GM21360 (cell line): ENCODE measurements at regions not wholly inside any gene's neighbourhood (a gene's known extent, or its start where the extent isn't known, plus 50 kb on each side); places are given as distances from the start of the nearest gene placed in this dataset.
"Not testable (repeated sequence)": the region's sequence is repeated elsewhere in the genome, so short reads cannot be mapped to it uniquely, and the experiment has no call there.

Experiments
- ATAC-seq: cut with Tn5 transposase; IDR thresholded peaks from one replicate; pipeline ENCODE4 v1.9.1; 2021; ENCODE audit warnings: mild to moderate bottlenecking, moderate library complexity; ENCODE audit not compliant: unreplicated experiment

DNA sequence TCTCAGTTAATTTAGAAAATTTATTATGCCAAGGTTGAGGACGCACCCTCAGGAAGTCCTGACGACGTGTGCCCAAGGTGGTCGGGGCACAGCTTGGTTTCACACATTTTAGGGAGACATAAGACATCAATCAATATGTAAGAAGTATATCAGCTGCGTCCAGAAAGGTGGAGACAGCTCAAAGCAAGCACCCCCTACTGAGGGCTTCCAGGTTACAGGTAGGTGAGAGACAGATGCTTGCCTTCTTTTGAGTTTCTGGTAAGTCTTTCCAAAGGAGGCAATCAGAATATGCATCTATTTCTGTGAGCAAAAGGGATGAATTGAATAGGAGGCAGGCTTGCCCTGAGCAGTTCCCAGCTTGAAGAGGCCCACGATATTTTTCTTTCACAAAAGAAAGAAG, 614.3 kb downstream of the XPNPEP1 start:
- ATAC-seq = no peak

DNA sequence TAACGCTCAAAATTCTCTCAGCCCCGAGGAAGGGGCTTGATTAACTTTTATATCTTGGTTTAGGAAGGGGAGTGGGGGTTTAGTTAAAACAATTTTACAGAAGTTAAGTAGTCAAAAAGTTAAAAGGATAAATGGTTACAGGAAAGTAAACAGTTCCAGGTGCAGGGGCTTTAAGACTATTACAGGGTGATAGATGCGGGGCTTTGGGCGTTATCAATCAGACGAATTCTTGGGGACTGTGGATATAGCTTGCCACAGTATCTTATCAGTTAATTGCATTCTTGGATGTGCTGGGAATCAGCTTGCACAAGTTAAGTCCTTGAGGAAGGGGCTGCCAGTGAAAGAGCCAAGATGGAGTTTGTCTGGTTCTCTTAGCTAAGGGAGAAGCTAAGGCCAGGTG, 616.2 kb downstream of the XPNPEP1 start:
- ATAC-seq = not testable (repeated sequence)

DNA sequence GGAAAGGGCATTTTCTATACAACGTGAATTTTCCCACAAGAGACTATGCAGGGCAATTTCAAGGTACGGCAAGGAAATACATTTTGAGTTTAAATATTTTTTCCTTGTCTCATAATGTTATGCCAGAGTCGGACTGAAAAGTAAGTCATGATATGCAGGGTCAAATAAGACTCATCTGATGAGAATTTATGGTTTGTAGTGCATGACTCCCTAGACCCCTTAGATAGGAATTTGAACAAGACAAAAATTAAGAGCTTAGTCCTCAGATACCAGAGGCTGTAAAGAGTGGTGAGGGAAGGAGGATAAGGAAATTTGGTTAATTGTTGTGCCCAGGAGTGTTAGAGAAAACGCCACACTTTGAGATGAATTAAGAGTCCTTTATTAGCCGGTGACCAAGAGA, 616.6 kb downstream of the XPNPEP1 start:
- ATAC-seq = no peak

DNA sequence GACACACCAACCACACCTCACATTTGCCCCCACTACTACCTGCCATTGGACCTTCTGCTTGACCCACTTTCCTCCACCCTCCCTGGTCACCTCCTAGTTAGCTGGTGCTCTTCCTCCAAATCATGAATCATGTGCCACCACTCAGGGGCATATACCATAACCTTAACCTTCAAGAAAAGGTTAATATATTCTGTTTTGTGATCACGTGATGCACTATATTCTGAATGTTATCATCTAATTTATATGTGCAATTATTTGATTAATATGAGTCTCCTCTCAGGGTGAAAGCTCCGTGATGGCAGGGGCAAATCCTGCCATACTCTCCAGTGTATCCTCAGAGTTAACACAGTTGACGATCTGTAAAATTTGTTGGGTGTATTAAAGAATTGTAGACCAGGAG, 635.5 kb downstream of the XPNPEP1 start:
- no peak for ATAC-seq

DNA sequence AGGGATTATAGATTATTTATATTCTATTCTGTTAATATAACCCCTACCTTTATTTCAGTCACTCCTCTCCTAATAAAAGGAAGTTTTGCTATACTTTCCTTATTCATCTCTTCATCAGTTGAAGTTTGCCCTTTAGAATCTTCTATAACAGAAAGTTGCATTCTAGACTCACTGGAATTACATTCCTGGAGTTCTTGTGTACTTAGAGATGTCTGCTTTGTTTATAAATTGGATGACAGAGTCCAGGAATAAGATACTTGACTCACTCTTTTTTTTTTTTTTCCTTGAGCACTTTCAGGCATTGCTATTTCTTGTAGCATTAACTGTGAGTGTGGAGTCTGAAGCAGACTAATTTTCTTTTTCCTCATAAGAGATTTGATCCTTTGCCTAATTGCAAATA, 640.8 kb downstream of the XPNPEP1 start:
- no peak for ATAC-seq

DNA sequence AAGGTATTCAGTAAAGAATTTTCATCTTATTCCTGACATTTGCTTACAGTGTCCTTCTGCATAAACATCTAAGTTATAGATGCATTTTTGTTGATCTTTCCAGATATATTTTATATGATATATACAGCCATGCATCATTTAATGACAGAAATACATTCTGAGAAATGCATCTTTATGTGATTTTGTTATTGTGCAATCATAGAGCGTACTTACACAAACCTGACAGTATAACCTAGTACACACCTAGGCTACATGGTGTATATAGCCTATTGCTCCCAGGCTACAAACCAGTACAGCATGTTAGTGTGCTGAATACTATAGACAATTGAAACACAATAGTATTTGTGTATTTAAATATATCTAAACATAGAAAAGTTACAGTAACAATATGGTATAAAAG, 642.0 kb downstream of the XPNPEP1 start:
- no peak for ATAC-seq

DNA sequence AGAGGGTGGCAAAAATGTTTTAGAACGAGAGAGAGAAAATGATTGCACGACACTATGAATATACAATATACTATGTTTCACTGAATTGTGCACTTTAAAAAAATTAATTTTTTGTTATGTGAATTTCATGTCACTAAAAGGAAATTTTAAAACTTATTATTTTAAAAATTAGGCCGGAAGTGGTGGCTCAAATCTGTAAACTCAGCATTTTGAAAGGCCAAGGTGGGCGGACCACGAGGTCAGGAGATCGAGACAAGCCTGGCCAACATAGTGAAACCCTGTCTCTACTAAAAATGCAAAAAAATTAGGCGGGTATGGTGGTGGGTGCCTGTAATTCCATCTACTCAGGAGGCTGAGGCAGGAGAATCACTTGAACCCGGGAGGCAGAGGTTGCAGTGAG, 642.5 kb downstream of the XPNPEP1 start:
- ATAC-seq = no peak

DNA sequence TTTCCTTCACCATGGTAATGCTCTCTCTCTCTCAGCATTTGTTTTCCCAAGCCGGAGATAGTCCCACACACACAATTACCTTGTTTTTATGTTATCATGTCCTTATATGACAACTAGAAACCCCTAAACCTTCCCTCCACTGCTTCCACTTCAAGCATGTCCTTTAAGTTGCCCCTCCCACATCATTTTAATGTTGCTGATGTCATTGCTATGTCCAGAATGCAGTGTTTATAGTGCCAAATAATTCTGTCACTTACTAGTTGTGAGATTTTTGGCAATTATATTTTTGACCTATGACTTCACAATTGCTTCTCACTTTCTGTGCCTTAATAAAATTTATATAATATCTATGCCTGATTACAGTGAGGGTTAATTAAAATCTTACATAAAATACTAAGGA, 645.9 kb downstream of the XPNPEP1 start:
- ATAC-seq = no peak

DNA sequence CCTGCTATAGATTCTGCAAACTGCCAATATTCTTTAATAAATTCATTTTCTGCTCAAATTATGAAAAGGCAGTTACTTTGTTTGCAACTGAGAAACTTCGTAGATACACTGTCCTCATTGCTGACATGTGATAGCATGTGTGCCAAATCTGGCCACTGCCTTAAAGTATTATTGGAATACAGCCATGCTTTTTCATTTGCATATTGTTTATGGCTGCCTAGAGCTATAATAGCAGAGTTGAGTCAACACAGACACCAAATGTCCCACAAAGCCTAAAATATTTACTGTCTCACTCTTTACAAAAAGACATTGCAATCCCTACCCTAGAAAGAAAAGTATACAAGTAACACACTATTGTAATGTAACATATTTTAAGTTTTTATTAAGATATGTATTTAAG, 647.4 kb downstream of the XPNPEP1 start:
- no peak for ATAC-seq

DNA sequence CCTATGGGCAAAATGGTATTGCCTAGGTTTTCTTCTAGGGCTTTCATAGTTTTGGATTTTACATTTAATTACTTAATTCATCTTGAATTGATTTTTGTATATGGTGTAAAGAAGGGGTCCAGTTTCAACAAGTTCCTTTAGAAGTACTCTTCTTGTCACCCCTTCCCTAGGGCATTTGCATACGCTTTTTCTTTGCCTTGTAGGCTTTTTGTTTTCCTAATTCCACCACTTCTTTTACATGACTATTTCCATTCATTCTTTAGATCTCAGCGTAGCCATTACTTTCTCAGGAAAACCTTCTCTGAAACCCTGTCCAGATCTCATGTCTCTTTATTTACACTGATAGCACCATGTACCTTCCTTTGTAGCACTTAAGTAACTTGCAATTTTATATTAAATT, 648.6 kb downstream of the XPNPEP1 start:
- ATAC-seq = no peak

DNA sequence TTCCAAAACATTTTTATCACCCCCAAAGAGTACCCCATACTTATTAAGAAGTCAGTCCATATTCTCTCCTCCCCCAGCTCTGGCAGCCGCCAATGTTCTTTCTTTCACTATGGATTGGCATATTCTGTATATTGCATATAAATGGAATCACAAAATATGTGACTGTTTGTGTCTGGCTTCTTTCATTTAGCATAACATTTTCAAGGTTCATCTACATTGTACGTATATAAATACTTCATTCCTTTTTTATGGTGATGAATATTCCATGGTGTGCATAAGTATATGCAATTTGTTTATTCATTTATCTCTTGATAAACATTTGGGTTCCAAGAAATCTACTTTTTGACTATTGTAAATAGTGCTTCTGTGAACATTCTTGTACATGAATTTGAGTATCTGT, 653.1 kb downstream of the XPNPEP1 start:
- ATAC-seq = no peak

DNA sequence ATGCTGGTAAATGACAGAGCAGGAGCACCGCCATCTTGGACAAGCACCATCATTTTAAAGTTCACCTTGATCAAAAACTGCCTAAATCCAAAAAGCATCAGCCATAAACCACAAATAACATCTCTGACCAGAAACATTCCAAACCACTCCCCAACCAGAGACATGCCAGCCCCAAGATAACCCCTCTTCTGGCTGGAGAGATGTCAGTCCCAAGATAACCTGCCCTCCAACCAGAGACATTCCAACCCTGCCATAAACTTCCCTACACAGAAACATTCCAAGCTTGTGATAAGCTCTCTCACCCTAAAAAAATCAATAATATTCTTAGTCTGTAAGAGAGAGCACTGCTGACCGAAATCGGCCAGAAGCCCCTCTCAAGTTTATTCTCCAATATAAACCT, 659.3 kb downstream of the XPNPEP1 start:
- ATAC-seq = no peak

DNA sequence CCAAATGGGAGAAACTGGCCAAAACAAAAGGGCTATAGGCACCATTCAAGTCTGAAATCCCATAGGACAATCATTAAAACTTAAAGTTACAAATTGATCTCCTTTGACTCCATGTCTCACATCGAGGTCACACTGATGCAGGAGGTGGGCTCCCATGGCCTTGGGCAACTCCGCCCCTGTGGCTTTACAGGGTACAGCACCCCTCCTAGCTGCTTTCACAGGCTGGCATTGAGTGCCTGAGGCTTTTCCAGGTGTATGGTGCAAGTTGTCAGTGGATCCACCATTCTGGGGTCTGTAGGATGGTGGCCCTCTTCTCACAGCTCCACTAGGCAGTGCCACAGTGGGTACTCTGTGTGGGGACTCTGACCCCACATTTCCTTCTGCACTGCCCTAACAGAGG, 662.1 kb downstream of the XPNPEP1 start:
- no peak for ATAC-seq

DNA sequence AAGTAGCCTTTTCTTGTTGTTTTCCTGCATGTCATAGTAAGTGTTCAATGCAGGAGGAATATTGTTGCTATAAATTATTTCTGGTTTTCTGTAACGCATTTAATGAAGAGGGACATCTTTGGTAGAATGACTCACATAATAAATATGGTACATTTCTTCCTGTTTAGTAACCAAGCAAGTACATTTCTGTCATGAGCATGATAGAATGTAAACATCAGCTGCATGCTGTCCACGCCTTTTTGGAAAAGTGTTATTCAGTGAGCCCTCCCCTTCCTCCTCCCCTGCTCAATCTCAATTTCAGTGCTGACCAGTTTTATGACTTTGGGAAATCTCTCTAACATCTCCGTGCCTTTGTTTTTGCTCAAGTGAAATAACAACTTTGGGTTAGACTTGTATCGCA, 664.0 kb downstream of the XPNPEP1 start:
- no peak for ATAC-seq

DNA sequence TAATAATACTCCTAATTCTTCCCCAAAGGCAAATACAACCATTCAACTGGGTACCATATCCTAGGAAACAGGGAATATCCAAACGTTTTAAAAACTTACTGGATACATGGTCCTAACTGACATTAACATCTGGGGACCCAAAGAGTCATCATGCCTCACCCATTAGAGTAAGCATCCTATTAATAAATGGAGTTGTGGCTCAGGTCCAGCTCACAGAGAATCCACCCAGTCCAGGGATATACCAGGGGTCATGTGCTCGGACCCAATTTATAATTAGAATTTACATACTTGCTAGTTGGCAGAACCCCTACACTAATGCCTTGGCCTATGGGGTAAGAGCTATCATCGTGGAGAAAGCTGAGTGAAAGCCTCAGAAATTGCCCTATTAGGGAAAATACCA, 670.0 kb downstream of the XPNPEP1 start:
- no peak for ATAC-seq

DNA sequence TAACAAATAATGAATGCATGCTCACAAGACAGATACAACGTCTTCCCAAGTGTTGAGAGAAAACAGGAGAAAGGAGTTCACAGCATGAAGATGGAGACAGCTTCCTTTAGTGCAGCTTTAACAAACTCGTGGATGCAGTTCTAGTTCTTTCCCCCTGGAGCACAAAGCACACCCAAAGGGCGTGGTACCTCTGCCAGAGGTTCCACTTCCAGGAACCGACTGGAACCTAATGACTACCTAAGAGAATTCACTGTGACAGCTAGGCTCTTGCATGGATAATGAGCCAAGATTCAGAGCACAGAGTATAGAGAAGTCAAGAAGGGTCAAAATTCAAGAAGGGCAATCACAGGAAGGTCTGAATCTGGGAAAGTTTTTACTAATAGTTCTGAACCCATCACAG, 673.2 kb downstream of the XPNPEP1 start:
- ATAC-seq = no peak

DNA sequence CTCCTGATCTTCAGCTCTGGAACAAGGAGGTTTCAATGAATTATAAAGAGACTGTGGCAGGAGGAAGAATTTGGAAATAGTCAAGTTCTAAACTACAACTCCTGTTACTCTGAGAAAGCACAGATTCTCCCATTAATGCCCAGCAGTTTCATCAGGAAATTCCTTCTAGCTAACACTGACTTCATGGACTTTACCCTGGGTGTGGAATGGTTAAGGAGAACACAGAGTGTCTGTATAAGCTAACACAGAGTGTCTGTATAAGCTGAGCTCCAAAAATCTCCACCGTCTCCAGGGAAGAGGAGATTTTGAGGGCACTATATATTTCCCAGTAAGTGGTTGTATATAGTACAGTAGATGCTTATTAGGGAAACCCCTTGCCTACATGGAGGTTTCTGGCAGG, 675.5 kb downstream of the XPNPEP1 start:
- ATAC-seq = no peak

DNA sequence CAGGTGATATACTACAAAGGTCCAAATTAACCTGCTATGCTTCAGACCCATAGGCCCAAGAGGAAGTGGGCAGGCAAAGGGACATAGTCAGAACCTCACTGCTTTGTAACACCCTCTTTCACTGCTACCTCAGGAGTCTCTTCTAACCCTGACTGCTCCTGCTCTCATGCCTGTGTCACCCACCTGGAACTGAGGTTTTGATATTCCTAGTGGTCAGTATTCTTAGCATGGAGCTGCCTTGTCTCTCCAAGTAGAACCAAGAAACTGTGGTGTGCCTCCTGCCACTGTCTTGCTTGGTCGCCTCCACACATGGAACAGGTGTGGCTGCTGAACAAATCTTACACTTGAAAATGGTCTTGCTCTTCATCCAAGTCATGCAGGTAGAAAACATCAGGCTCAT, 677.5 kb downstream of the XPNPEP1 start:
- no peak for ATAC-seq

DNA sequence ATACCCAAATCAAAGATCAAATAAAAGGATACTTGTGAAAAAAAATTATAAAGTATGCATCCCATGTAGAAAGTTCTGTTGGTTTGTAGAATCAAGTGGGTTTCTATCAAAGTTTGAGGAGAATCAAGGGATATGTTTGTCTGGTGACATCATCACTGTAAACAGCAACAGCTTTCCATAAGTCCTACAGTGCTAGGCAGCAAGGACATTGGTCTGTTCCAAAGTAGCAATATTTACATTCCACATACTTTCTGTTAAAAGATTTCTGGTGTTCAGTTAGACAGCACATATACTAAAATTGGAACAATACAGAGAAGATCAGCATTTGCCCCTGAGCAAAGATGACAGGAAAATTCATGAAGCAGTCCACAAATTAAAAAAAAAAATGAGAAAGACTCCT, 683.9 kb downstream of the XPNPEP1 start:
- ATAC-seq = no peak

DNA sequence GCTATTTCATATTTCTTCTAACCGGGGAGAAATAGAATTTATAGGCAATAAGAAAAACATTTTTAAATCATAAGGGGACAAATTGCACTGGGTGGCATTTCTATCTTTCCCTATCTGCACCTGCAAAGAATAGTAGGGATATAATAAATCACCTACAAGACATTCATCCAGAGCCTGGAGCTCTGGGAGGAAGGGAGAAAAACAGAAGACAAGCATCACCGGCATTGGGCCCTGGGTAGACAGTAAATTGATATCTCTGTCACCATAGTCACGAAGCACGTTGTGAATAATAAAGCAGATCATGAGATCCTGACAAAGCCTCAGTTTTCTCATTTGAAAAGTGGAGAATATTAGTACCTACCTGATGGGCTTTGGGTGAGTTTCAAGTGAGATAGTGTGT, 685.6 kb downstream of the XPNPEP1 start:
- ATAC-seq = no peak

DNA sequence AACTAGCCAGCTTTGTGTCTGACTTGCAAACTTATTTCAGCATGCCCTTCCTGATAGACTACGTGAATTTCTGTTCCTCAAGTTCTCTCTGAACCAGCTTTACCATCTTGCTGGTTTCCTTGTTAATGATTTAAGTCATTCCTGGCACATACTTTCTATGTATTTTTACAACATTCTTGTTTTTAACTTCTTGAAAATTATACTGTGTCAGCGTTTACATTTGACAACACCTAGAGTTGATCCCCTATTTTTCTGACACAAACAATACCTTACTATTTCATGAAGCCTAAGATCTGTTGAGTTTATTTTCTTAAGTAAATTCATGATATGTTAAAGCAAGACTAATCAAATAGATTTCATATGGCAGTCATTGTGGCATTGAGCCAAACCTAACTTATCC, 686.3 kb downstream of the XPNPEP1 start:
- ATAC-seq = no peak

DNA sequence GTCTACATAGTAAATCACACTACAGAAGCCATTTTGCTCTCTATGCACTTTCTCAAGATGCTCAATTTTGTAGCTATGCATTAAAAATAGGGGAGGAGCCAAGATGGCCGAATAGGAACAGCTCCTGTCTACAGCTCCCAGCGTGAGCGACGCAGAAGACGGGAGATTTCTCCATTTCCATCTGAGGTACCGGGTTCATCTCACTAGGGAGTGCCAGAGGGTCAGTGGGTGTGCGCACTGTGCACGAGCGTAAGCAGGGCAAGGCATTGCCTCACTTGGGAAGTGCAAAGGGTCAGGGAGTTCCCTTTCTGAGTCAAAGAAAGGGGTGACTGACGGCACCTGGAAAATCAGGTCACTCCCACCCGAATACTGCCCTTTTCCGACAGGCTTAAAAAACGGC, 699.8 kb downstream of the XPNPEP1 start:
- not testable (repeated sequence) for ATAC-seq

DNA sequence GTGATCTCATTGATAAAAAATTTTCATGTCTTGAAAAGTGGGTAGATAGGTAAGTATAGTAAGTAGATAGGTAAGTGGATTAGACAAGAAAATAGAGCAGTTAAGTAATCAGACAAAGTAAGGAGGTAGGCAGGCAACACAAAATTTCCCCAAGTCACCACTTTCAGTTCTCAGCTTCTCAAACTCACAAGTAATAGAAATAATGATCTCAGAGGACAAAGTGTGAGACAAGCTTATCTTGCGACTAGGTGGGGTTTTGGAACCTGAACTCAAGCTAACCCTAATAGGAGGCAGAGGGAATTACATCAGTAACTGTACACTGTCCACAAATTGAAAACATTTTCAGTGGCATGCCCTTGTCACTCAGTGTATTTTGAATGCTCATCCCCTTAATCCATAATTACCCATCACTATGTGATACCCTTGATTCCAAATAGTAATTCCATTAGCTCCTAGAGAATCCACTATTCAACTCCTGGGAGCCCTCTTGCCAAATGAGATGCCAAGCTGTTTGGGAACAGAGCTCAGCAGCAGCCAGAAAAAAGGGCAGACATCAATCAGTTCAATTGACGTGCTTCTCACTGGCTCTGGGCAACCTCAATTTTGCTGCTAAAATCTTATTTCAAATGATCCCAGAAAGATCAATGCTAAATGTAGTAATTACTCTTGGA, 703.2 kb downstream of the XPNPEP1 start:
- ATAC-seq = no peak

DNA sequence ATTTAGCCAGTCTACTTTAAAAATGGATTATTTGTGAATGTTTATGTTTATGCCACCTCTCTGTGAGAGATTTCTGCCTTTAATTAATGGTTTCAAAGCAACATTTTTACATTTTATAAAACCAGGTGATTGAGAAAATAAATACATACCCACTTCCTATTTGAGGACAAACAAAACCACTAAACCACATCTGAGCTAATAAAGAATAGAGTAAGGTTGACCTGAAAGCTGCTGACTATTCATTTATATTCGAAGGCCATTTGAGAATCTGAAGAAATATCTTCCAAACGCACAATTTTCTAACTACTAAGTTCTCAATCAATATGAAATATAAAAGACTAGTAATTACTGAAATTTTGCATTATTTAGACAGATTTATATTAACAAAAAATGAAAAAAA, 705.1 kb downstream of the XPNPEP1 start:
- no peak for ATAC-seq
